ENCODE measurements at regions not wholly inside any gene's neighbourhood (a gene's known extent, or its start where the extent isn't known, plus 50 kb on each side); places are given as distances from the start of the nearest gene placed in this dataset.
"Not testable (repeated sequence)": the region's sequence is repeated elsewhere in the genome, so short reads cannot be mapped to it uniquely, and the experiment has no call there.

DNA sequence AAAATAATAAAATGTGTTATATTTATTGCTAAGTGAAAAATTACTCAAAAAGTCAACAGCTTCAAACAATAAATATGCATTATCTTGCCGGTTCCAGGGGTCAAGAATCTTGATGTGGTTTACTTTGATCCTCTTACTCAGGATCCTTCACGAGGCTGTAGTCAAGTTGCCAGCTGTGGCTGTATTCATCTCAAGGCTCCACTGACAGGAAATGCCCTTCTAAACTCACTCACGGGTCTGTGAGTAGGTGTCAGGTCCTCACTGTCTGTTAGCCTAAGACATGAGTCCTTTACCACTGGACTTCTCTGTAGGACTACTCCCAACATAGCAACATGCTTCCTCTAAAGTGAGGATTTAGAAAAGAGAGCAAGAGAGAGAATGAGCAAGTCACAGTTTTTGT lies 983.0 kb downstream of the SI start:
- no peak for ATAC-seq

DNA sequence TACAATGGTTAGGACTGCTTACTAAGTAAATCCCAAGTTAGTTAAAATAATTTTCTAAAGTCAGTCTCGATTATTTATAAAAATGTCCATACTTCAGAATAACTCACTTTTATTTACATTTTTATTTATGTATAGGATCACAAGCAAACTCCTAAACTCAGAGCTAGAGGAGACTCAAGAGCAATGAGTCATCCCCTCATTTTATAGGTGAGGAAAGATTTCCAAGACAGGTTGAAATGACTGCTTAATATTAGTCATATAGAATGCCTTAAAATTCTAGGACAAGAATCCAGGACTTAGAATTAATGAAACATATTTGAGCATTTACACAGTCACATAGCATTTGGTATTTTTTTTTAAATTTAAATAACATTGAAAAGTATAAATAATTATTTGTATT lies 983.8 kb downstream of the SI start:
- ATAC-seq (no peak), DNase-seq (no peak)
- intact Hi-C loops (cut with DNase I, micrococcal nuclease): no loop called here

More for the DNA sequence above, 983.0 kb downstream of the SI start:
- intact Hi-C loops (cut with DNase I, micrococcal nuclease): no loop called here
- DNase-seq: no peak

GRCh38 chr3:164080208-164080607 lies 998.1 kb downstream of the SI start:
- intact Hi-C loops (cut with DNase I, micrococcal nuclease): no loop called here
- DNase-seq: no peak
- no peak for ATAC-seq

DNA sequence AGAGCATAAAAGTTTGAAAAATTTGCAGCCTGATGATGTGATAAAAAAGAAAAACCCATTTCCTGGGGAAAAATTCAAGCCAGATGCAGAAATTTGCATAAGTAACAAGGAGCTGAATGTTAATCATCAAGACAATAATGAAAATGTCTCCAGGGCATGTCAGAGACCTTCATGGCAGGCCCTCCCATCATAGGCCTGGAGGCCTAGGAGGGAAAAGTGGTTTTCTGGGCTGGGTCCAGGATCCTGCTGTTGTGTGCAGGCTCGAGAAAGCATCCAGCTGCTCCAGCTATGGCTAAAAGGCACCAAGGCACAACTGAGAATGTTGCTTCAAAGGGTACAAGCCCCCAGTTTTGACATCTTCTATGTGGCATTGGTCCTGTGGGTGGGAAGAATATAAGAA lies 1014.0 kb downstream of the SI start:
- intact Hi-C loops (cut with DNase I, micrococcal nuclease): no loop called here
- no peak for ATAC-seq
- DNase-seq: no peak

GRCh38 chr3:164060923-164061322 lies 1017.4 kb downstream of the SI start:
- no peak for ATAC-seq

GRCh38 chr3:164049847-164050246 lies 1028.4 kb downstream of the SI start:
- intact Hi-C loops (cut with DNase I, micrococcal nuclease): no loop called here
- DNase-seq: no peak
- ATAC-seq: no peak

More at GRCh38 chr3:164060923-164061322, 1017.4 kb downstream of the SI start:
- DNase-seq: no peak
- intact Hi-C loops (cut with DNase I, micrococcal nuclease): no loop called here

GRCh38 chr3:164048451-164048850 lies 1029.8 kb downstream of the SI start:
- DNase-seq (no peak), ATAC-seq (no peak)
- intact Hi-C loops (cut with DNase I, micrococcal nuclease): no loop called here

DNA sequence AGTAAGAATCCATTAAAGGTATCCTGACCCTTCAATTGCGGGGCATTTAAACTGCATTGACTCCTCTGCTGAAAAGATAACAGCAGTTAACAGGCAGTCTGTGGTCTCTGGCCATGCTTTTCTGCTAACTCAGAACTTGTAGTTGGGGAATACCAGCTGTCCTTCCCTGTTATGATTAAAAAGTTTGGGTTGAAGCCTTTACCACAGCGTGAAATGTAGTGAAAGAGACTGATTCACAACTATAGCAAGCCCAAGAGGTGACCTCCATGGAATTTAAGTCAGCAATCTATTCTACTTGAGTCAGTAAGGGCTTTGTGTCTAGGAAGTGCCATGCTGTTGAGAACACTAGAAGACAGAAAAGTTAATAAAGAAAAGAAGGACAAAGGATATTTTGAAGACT lies 1037.3 kb downstream of the SI start:
- intact Hi-C loops (cut with DNase I, micrococcal nuclease): no loop called here

DNA sequence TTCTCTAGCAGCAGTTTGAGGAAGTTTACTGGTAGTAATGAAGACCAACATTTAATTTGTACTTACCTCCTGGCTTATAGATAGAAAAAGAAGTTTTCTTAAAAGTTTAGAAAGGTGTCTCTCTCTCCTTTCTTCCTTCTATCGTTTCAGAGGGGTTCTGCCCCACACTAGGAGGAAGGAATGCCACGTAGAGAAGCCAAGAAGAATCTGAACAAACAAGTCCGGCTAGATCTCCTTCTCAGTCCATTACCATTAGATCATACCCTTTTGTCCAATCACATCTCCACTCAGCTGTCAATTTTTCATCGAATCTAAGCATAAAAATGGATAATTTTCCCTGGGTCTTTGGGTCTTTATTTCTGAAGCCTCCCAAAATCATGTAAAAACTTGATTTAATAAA lies 1048.1 kb downstream of the SI start:
- intact Hi-C loops (cut with DNase I, micrococcal nuclease): no loop called here
- ATAC-seq (no peak), DNase-seq (no peak)

More for the DNA sequence above, 1037.3 kb downstream of the SI start:
- no peak for ATAC-seq
- DNase-seq: no peak

DNA sequence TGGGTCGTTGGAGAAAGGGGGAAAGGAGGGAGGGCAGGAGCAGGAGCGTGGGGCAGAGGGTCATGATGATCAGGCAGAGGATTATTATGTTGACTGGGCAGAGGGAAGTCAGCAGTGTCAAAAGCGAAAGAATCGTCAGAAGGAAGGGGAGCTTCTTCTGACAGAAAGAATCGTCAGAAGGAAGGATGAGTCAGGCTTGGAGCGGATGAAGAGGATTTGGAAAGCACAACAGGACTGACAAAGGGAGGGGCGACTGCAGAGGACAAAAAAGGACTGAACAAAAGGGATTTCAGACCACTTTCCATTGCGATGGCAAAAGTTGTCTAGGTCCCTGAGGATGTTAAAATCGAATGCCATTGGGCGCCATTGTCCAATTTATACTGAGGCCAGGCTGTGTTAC lies 1053.5 kb downstream of the SI start:
- no peak for ATAC-seq
- intact Hi-C loops (cut with DNase I, micrococcal nuclease): no loop called here

DNA sequence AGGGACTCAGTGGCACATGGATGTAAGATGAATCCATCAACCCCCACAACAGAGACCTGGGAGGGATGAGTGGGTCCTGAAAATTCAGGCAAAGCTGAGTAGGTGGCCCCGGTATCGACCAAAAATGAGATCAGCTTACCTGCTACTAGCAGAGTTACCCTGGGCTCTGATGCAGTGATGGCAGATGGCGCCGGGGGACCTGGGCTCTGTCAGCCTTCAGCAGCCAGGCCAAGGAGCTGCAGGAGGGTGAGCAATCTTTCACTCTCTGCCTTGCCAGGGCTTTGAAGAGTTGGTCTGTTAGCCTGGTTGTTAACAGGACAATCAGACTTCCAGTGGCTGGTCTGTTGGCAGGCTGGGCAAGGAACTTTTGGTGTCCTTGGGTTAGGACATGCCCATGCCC lies 1054.8 kb downstream of the SI start:
- DNase-seq (no peak), ATAC-seq (no peak)
- intact Hi-C loops (cut with DNase I, micrococcal nuclease): no loop called here

More for the DNA sequence above, 1053.5 kb downstream of the SI start:
- no peak for DNase-seq

GRCh38 chr3:164018500-164018899 lies 1059.8 kb downstream of the SI start:
- intact Hi-C loops (cut with DNase I, micrococcal nuclease): no loop called here

DNA sequence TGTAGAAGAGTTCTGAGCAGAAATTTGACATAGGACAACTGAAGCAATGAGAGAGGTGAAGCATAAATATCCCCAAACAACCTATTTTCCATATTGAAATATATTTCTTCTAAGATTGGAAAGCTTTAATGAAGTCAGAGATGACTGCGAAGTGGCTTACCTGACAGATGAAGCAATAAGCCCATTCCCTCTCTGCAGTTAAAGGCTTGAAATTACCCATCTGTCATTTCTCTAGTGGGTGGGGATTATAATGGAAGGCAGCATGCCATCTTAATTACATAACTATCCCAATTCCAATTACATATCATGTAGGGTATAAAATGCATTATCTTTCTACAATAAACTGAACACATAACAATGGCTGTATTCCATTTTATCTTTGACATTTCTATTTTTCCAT lies 1070.5 kb downstream of the SI start:
- ATAC-seq (no peak), DNase-seq (no peak)
- intact Hi-C loops (cut with DNase I, micrococcal nuclease): no loop called here

More at GRCh38 chr3:164018500-164018899, 1059.8 kb downstream of the SI start:
- ATAC-seq (no peak), DNase-seq (no peak)

GRCh38 chr3:164004205-164004604 lies 1074.1 kb downstream of the SI start:
- ATAC-seq (no peak), DNase-seq (no peak)
- intact Hi-C loops (cut with DNase I, micrococcal nuclease): no loop called here

- DNase-seq; intact Hi-C loops (cut with DNase I, micrococcal nuclease); ATAC-seq: not testable (repeated sequence)
Observed at GRCh38 chr3:164003016-164003415, 1075.3 kb downstream of the SI start.

DNA sequence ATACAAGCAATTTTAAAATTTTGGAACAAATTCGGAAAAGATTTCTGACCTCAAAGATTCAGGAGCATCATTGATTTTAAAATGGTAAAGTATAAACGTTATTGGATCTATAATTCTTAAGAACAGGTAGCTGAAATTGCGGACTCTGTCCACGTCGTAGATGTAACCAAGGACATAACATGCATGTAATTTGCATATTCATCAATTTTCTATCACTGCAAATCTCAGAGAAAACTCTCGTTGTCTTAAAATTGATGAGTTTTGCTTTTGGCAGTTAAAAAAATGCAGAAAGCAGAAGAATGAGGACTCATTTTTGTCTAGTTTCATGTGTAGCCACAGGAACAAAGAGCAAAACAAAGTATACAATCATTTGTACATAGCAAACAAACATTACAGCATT lies 1094.4 kb downstream of the SI start:
- DNase-seq (no peak), ATAC-seq (no peak)
- intact Hi-C loops (cut with DNase I, micrococcal nuclease): no loop called here

- DNase-seq (no peak), ATAC-seq (no peak)
- intact Hi-C loops (cut with DNase I, micrococcal nuclease): no loop called here
Observed at GRCh38 chr3:163971861-163972260, 1106.4 kb downstream of the SI start.

GRCh38 chr3:163957072-163957471 lies 1121.2 kb downstream of the SI start:
- DNase-seq (no peak), ATAC-seq (no peak)
- intact Hi-C loops (cut with DNase I, micrococcal nuclease): no loop called here

DNA sequence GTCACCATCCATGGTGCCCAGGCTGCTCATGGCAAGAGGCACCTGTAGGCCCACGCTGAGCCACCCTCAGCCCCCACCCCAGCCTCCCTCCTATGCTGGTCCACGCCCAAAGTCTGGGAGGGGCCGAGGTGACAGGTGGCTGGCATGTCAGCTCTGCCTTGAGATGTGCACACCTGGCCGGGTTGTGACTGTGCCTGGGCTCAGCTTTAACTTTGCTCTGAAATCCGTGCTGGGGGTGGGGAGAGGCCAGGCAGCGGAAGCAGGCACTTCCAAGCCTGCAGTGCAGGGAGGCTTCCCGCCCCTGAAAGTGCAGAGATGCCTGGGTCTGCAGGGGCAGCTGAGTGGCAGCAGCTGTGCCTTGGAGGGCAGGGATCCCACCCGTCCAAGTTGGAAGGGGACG lies 1124.8 kb downstream of the SI start:
- intact Hi-C loops (cut with DNase I, micrococcal nuclease): no loop called here
- DNase-seq: no peak
- no peak for ATAC-seq

- no peak for ATAC-seq
- no peak for DNase-seq
- intact Hi-C loops (cut with DNase I, micrococcal nuclease): no loop called here
Observed at GRCh38 chr3:163952499-163952898, 1125.8 kb downstream of the SI start.

DNA sequence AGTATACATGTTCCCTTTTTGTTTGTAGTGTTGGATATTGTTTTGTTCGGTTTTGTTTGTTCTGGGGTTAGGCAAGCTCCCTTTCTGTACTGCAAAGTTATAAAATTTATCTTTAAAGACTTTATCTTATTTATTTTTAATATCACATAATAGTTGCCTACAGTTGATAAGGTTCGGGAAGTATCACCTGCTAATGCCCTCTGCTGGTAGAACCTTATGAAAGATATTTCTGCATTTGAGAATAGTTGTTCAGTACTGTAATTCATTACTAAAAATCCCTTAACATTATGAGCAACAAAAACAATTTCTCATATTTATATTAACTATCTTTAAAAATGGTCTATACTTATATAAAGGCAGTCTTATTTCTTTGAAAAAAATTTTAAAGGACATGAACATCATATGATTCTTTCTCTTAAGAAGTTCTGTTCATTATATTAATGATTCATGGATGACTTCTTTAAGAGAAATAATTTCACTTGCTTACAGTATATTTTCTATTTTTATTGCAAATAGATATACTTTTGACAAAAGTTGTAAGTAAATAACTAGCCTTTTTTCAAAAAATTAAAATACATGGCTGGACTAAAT lies 1126.8 kb downstream of the SI start:
- DNase-seq (no peak), ATAC-seq (no peak)
- intact Hi-C loops (cut with DNase I, micrococcal nuclease): no loop called here
